ENCODE measurements at regions not wholly inside any gene's neighbourhood (a gene's known extent, or its start where the extent isn't known, plus 50 kb on each side); places are given as distances from the start of the nearest gene placed in this dataset.

DNA sequence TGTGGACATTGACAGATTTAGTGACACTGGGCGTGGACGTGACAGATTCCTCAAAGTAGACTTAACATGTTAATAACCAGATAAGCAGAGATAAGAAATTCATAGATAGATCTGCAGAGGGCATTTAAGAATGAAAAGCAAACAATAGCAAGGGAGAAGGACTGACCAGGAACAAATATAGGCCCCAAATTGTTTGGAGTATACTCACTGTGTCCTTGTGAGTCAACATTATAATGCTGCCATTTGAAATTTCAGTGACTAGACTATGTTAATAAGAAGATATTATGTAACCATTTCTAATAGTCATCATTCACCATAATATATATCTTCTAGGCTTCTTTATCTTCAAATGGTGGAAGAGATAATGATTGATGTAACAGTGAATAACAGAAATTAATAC, 78.1 kb upstream of the SLC38A11 start:
- no peak overlapping the region for H2AFZ ChIP-seq
- no peak overlapping the region for H3K4me2 ChIP-seq
- H3K4me3 ChIP-seq: no peak overlapping the region
- POLR2A ChIA-PET (ENCODE audit: unreplicated experiment): no interaction called here
- no TSS peak for BruUV-seq (replicated peaks)
- intact Hi-C loops (cut with micrococcal nuclease; ENCODE audit: unreplicated experiment): no loop called here
- no peaks in the 10 kb centered on the region for H3K79me2 ChIP-seq (ENCODE audit: low read depth)
- no peaks in the 10 kb centered on the region for H4K20me1 ChIP-seq (ENCODE audit: insufficient read depth)
- CTCF ChIA-PET: no interaction called here
- no peaks in the 10 kb centered on the region for H3K27me3 ChIP-seq (ENCODE audit: insufficient read depth, low read depth)
- H3K27ac ChIP-seq: no peak overlapping the region
- H3F3A ChIP-seq (ENCODE audit: insufficient read depth, low read depth): no peaks in the 10 kb centered on the region
- no peaks in the 10 kb centered on the region for H3K9me3 ChIP-seq (ENCODE audit: insufficient read depth, low read depth)
- no peaks in the 10 kb centered on the region for H3K4me1 ChIP-seq (replicated peaks; ENCODE audit: insufficient read depth)
- no peaks in the 10 kb centered on the region for H3K36me3 ChIP-seq (ENCODE audit: low read depth)
- no peaks in the 10 kb centered on the region for H3K9me2 ChIP-seq (ENCODE audit: insufficient read depth)
- no peak for TF ChIP-seq EZH2 (IDR thresholded peaks at IDR 0.05; ENCODE audit: low read depth)
- TF ChIP-seq, protein P1, sequence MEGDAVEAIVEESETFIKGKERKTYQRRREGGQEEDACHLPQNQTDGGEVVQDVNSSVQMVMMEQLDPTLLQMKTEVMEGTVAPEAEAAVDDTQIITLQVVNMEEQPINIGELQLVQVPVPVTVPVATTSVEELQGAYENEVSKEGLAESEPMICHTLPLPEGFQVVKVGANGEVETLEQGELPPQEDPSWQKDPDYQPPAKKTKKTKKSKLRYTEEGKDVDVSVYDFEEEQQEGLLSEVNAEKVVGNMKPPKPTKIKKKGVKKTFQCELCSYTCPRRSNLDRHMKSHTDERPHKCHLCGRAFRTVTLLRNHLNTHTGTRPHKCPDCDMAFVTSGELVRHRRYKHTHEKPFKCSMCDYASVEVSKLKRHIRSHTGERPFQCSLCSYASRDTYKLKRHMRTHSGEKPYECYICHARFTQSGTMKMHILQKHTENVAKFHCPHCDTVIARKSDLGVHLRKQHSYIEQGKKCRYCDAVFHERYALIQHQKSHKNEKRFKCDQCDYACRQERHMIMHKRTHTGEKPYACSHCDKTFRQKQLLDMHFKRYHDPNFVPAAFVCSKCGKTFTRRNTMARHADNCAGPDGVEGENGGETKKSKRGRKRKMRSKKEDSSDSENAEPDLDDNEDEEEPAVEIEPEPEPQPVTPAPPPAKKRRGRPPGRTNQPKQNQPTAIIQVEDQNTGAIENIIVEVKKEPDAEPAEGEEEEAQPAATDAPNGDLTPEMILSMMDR (conservative IDR thresholded peaks at IDR 0.05): no peak
- no peak for DNase-seq

DNA sequence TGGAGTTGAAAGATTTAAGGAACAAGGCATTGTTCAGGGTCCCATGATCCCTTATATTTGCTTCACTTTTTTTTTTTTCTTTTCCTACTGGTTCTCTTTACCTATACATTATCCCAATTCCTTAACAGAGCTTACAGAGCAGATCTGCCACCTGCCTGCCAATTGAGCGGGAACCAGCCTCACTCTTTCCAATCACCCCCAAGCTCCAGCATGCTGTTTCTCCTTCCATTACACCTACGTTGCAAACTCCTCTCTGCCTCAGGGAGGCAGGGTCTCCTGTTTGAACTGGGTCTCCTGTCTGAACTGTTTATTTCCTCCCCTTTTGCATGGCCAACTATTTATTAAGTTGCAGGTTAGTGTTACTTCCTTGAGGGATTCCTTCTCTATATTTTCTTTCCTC, 77.2 kb upstream of the SLC38A11 start:
- H3K9me2 ChIP-seq (ENCODE audit: insufficient read depth): no peaks in the 10 kb centered on the region
- CTCF ChIA-PET: no interaction called here
- POLR2A ChIA-PET (ENCODE audit: unreplicated experiment): no interaction called here
- no peaks in the 10 kb centered on the region for H3K79me2 ChIP-seq (ENCODE audit: low read depth)
- TF ChIP-seq, protein P1 (conservative IDR thresholded peaks at IDR 0.05): no peak
- TF ChIP-seq EZH2 (IDR thresholded peaks at IDR 0.05; ENCODE audit: low read depth): no peak
- BruUV-seq (replicated peaks): no TSS peak
- no peak overlapping the region for H2AFZ ChIP-seq
- H4K20me1 ChIP-seq (ENCODE audit: insufficient read depth): no peaks in the 10 kb centered on the region
- no peak overlapping the region for H3K4me2 ChIP-seq
- no peaks in the 10 kb centered on the region for H3K36me3 ChIP-seq (ENCODE audit: low read depth)
- no peaks in the 10 kb centered on the region for H3K9me3 ChIP-seq (ENCODE audit: insufficient read depth, low read depth)
- no peak overlapping the region for H3K4me3 ChIP-seq
- no peak overlapping the region for H3K27ac ChIP-seq
- DNase-seq: no peak
- no peaks in the 10 kb centered on the region for H3F3A ChIP-seq (ENCODE audit: insufficient read depth, low read depth)
- H3K4me1 ChIP-seq (replicated peaks; ENCODE audit: insufficient read depth): no peaks in the 10 kb centered on the region
- no peaks in the 10 kb centered on the region for H3K27me3 ChIP-seq (ENCODE audit: insufficient read depth, low read depth)
- intact Hi-C loops (cut with micrococcal nuclease; ENCODE audit: unreplicated experiment): no loop called here

DNA sequence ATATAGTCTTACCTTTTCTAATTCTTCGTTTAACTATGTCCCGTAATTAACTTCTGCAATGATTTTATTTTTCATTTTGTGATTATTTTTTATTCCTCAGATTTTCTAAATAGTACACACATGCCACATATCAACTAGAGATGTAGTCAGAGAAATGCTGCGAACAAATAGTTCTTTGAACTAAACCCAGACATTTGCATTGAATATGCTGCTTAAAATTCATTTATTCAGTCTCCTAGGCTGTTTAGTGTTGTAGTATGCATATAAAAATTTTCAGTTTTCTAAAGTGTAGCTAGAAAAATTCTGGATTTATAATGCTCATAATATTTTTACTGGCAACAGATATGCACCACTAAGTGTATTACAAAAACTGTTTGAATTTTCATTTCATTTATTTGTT, 68.9 kb upstream of the SLC38A11 start:
- Histone ChIP-seq H3K27me3 (ENCODE audit: insufficient read depth, low read depth) (no peaks in the 10 kb centered on the region), H3K79me2 (ENCODE audit: low read depth) (no peaks in the 10 kb centered on the region), H3K9me2 (ENCODE audit: insufficient read depth) (no peaks in the 10 kb centered on the region), H3F3A (ENCODE audit: insufficient read depth, low read depth) (no peaks in the 10 kb centered on the region), H2AFZ (no peak overlapping the region), H3K9me3 (ENCODE audit: insufficient read depth, low read depth) (no peaks in the 10 kb centered on the region), H3K36me3 (ENCODE audit: low read depth) (no peaks in the 10 kb centered on the region), H3K27ac (no peak overlapping the region), H3K4me2 (no peak overlapping the region), H4K20me1 (ENCODE audit: insufficient read depth) (no peaks in the 10 kb centered on the region), H3K4me1 (replicated peaks; ENCODE audit: insufficient read depth) (no peaks in the 10 kb centered on the region), H3K4me3 (no peak overlapping the region)
- CTCF ChIA-PET: no interaction called here
- DNase-seq: no peak
- POLR2A ChIA-PET (ENCODE audit: unreplicated experiment): no interaction called here
- intact Hi-C loops (cut with micrococcal nuclease; ENCODE audit: unreplicated experiment): no loop called here
- BruUV-seq (replicated peaks): no TSS peak
- TF ChIP-seq EZH2 (IDR thresholded peaks at IDR 0.05; ENCODE audit: low read depth): no peak
- TF ChIP-seq, protein P1 (conservative IDR thresholded peaks at IDR 0.05): no peak
